Vagina (tissue), 2 donors: ENCODE measurements at regions not wholly inside any gene's neighbourhood (a gene's known extent, or its start where the extent isn't known, plus 50 kb on each side); places are given as distances from the start of the nearest gene placed in this dataset.
"Not testable (repeated sequence)": the region's sequence is repeated elsewhere in the genome, so short reads cannot be mapped to it uniquely, and the experiment has no call there.

Source experiments
- DNase-seq, 2 donors: peaks; one replicate each; pipeline ENCODE4 v3.0.0-alpha.2; 2017; ENCODE audit errors: extremely low spot score in 2 of 2
- H3K27ac ChIP-seq: fragments of 200-600 bp; sonication (generic); one replicate; pipeline ENCODE4 v1.5.1; 2019
- H3K27me3 ChIP-seq: fragments of 200-600 bp; sonication (generic); one replicate; pipeline ENCODE4 v1.5.1; 2019
- H3K36me3 ChIP-seq, 2 donors: fragments of 200-600 bp; sonication (generic); one replicate each; pipeline ENCODE4 v1.5.1; 2017 to 2019
- H3K4me1 ChIP-seq: fragments of 200-600 bp; sonication (generic); one replicate; pipeline ENCODE4 v1.5.1; 2019
- H3K4me3 ChIP-seq, 2 donors: fragments of 200-600 bp; sonication (generic); 1 replicate in 1 of 2; 2 replicates in 1 of 2; pipeline ENCODE4 v1.5.1; 2016 to 2019
- H3K9me3 ChIP-seq: fragments of 200-600 bp; sonication (generic); one replicate; pipeline ENCODE4 v1.5.1; 2019
- CTCF ChIP-seq, 3 experiments: fragments of 450-650 bp in 2 of 3; fragments of 200-600 bp in 1 of 3; sonication (generic) in 1 of 3; IDR thresholded peaks; one replicate each; pipeline ENCODE4 v1.5.1; 2017 to 2019; ENCODE audit warnings: antibody characterized with exemption in 3 of 3, mild to moderate bottlenecking in 2 of 3, moderate library complexity in 2 of 3
- POLR2A ChIP-seq, 2 donors: fragments of 450-650 bp; IDR thresholded peaks; one replicate each; pipeline ENCODE4 v1.6.1; 2017; ENCODE audit warnings: antibody characterized with exemption in 2 of 2, mild to moderate bottlenecking in 2 of 2, moderate library complexity in 2 of 2
- POLR2AphosphoS5 ChIP-seq, 2 donors: sonication (generic); formaldehyde crosslinking; IDR thresholded peaks; one replicate each; pipeline ENCODE4 v1.9.0; 2017; ENCODE audit warnings: antibody characterized with exemption in 2 of 2, mild to moderate bottlenecking in 2 of 2, low read depth in 1 of 2; ENCODE audit not compliant: insufficient read depth in 1 of 2
- intact Hi-C: fragments of 100-400 bp; cut with DNase I; formaldehyde crosslinking; loops from one replicate; pipeline ENCODE4 v1.15.1; 2023

- DNase-seq, result no peak
- TF ChIP-seq CTCF (IDR thresholded peaks at IDR 0.05) (no peak), POLR2AphosphoS5 (IDR thresholded peaks at IDR 0.05; ENCODE audit: insufficient read depth in 1 of 2, low read depth in 1 of 2) (no peak), POLR2A (IDR thresholded peaks at IDR 0.05) (no peak)
- Histone ChIP-seq H3K27me3 (no peaks in the 10 kb centered on the region), H3K9me3 (no peaks in the 10 kb centered on the region), H3K4me1 (no peaks in the 10 kb centered on the region), H3K36me3 (no peaks in the 10 kb centered on the region), H3K4me3 (no peak overlapping the region), H3K27ac (no peak overlapping the region)
- intact Hi-C loops, result no loop called here
Observed at GRCh38 chr5:159586921-159587320, 256.6 kb upstream of the IL12B start.

DNA sequence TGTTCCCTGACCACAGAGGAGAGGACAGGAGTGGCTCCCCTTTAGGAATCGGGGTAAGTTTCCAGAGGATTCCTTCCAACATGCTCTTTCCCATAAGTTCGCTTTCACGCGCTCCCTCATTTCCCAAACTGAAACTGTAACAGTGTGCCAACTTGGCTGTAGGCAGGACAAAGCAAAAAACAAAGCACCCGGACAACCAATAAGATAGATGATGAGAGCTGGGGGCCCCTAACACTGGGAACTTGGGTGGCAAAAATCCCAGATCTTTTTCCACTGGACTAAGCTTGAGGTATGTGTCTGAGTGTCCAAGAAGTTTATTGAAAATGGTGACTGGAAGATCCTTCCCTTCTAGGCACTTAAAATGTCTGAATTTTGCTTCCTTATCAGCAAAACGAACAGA lies 258.7 kb upstream of the IL12B start:
- intact Hi-C loops, result no loop called here
- no peak for DNase-seq

GRCh38 chr5:159593518-159594073 lies 263.3 kb upstream of the IL12B start:
- intact Hi-C loops, result no loop called here
- Histone ChIP-seq H3K4me3 (no peak overlapping the region), H3K9me3 (no peaks in the 10 kb centered on the region), H3K27ac (no peak overlapping the region), H3K27me3 (no peaks in the 10 kb centered on the region), H3K36me3 (no peaks in the 10 kb centered on the region), H3K4me1 (no peaks in the 10 kb centered on the region)
- TF ChIP-seq CTCF (IDR thresholded peaks at IDR 0.05) (no peak), POLR2A (IDR thresholded peaks at IDR 0.05) (no peak), POLR2AphosphoS5 (IDR thresholded peaks at IDR 0.05; ENCODE audit: insufficient read depth in 1 of 2, low read depth in 1 of 2) (no peak)
- DNase-seq, result no peak

More for the DNA sequence above, 258.7 kb upstream of the IL12B start:
- Histone ChIP-seq H3K4me3 (no peak overlapping the region), H3K36me3 (no peaks in the 10 kb centered on the region), H3K27me3 (no peaks in the 10 kb centered on the region), H3K27ac (no peak overlapping the region), H3K9me3 (no peaks in the 10 kb centered on the region), H3K4me1 (no peaks in the 10 kb centered on the region)
- TF ChIP-seq CTCF (IDR thresholded peaks at IDR 0.05), result no peak
- TF ChIP-seq POLR2AphosphoS5 (IDR thresholded peaks at IDR 0.05; ENCODE audit: insufficient read depth in 1 of 2, low read depth in 1 of 2), result no peak
- TF ChIP-seq POLR2A (IDR thresholded peaks at IDR 0.05), result no peak

DNA sequence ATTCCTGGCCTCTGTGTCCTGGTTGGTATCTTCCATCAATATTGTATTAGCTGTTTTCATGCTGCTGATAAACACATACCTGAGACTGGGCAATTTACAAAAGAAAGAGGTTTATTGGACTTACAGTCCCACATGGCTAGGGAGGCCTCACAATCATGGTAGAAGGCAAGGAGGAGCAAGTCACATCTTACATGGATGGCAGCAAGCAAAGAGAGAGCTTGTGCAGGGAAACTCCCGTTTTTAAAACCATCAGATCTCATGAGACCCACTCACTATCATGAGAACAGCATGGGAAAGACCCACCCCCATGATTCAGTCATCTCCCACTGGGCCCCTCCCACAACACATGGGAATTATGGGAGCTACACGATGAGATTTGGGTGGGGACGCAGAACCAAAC lies 265.3 kb upstream of the IL12B start:
- H3K36me3 ChIP-seq, intact Hi-C loops, H3K4me1 ChIP-seq, H3K27ac ChIP-seq, H3K9me3 ChIP-seq, H3K4me3 ChIP-seq, H3K27me3 ChIP-seq, DNase-seq: not testable (repeated sequence)

GRCh38 chr5:159601216-159601615 lies 270.9 kb upstream of the IL12B start:
- DNase-seq, result no peak
- TF ChIP-seq CTCF (IDR thresholded peaks at IDR 0.05) (no peak), POLR2AphosphoS5 (IDR thresholded peaks at IDR 0.05; ENCODE audit: insufficient read depth in 1 of 2, low read depth in 1 of 2) (no peak), POLR2A (IDR thresholded peaks at IDR 0.05) (no peak)
- H3K27ac ChIP-seq, result no peak overlapping the region
- no peak overlapping the region for H3K4me3 ChIP-seq
- no peaks in the 10 kb centered on the region for H3K4me1 ChIP-seq
- intact Hi-C loops, result no loop called here
- no peaks in the 10 kb centered on the region for H3K27me3 ChIP-seq
- H3K36me3 ChIP-seq, result no peaks in the 10 kb centered on the region
- H3K9me3 ChIP-seq, result no peaks in the 10 kb centered on the region
